HepG2 (cell line): ENCODE measurements at regions not wholly inside any gene's neighbourhood (a gene's known extent, or its start where the extent isn't known, plus 50 kb on each side); places are given as distances from the start of the nearest gene placed in this dataset.

Experiments
- ATAC-seq: fragments of 200-7000 bp; cut with Tn5 transposase; 3 replicates; pipeline ENCODE4 v1.9.1; 2020; ENCODE audit warnings: mild to moderate bottlenecking, moderate library complexity
- BruUV-seq: library from RNA; stranded (reverse); fragments of 400-500 nt; replicated peaks from 2 replicates; lab custom pipeline; 2021; lab: Mats Ljungman, UMichigan
- CTCF ChIA-PET: fragments of 300-600 bp; formaldehyde crosslinking; extraction: SDS; loops from one replicate; lab custom pipeline; 2021; ENCODE audit warnings: low total read pairs, inconsistent platforms, low intra/inter-chr PET ratio; lab: Yijun Ruan, JAX
- POLR2A ChIA-PET: fragments of 350-600 bp; sonication (Branson Sonifier 250); formaldehyde crosslinking; loops from one replicate; lab custom pipeline; 2020; ENCODE audit warnings: antibody characterized with exemption, inconsistent platforms; lab: Yijun Ruan, JAX
- DNase-seq: peaks from one replicate; pipeline ENCODE4 v3.0.0-alpha.2; 2015; ENCODE audit warnings: low spot score
- FAIRE-seq: peaks from 3 replicates; lab custom pipeline; 2011; peaks lifted over from hg19 to GRCh38; lab: Jason Lieb, UNC
- H2AFZ ChIP-seq: one replicate; pipeline ENCODE4 v1.6.1; 2011; ENCODE audit warnings: low read length, inconsistent platforms
- H3K27ac ChIP-seq: fragments of 300-600 bp; 3 replicates; pipeline ENCODE4 v1.8.0; 2011; ENCODE audit warnings: mixed run types, mild to moderate bottlenecking, mixed read lengths, low read length, inconsistent platforms; ENCODE audit not compliant: insufficient read depth; ENCODE audit errors: extremely low read length
- H3K27me3 ChIP-seq, 2 experiments: fragments of 200-600 bp in 1 of 2; 2 replicates in 1 of 2; 3 replicates in 1 of 2; pipeline versions ENCODE4 v1.6.0 to v1.8.0; 2011; ENCODE audit warnings: low read length in 2 of 2, mild to moderate bottlenecking in 2 of 2, moderate library complexity in 2 of 2, inconsistent platforms in 1 of 2; ENCODE audit not compliant: insufficient read depth in 2 of 2, control insufficient read depth in 1 of 2
- H3K36me3 ChIP-seq, 2 experiments: fragments of 200-600 bp in 1 of 2; replicated peaks in 1 of 2; 2 replicates in 1 of 2; 3 replicates in 1 of 2; pipeline versions ENCODE4 v1.5.1 to v1.8.0; 2011; ENCODE audit warnings: low read length in 2 of 2, inconsistent platforms in 1 of 2; ENCODE audit not compliant: insufficient read depth in 2 of 2, control insufficient read depth in 1 of 2
- H3K4me1 ChIP-seq: 2 replicates; pipeline ENCODE4 v1.5.1; 2012; ENCODE audit warnings: low read length, inconsistent platforms; ENCODE audit not compliant: insufficient read depth
- H3K4me2 ChIP-seq: 2 replicates; pipeline ENCODE4 v1.6.0; 2011; ENCODE audit warnings: low read depth, low read length, inconsistent platforms
- H3K4me3 ChIP-seq, 3 experiments: fragments of 200-600 bp in 1 of 3; sonication (generic), shearing (Covaris generic) in 1 of 3; replicated peaks in 1 of 3; 2 replicates each; pipeline ENCODE4 v1.5.1; 2011 to 2016; ENCODE audit warnings: low read length in 3 of 3, inconsistent platforms in 2 of 3, low read depth in 2 of 3, mild to moderate bottlenecking in 2 of 3, control low read depth in 1 of 3, mixed read lengths in 1 of 3; ENCODE audit not compliant: insufficient read depth in 1 of 3
- H3K79me2 ChIP-seq: one replicate; pipeline ENCODE4 v1.6.1; 2011; ENCODE audit warnings: low read length, inconsistent platforms; ENCODE audit not compliant: insufficient read depth
- H3K9ac ChIP-seq: 2 replicates; pipeline ENCODE4 v1.6.0; 2011; ENCODE audit warnings: mild to moderate bottlenecking, low read depth, low read length, inconsistent platforms; ENCODE audit not compliant: insufficient read depth
- H3K9me3 ChIP-seq: 2 replicates; pipeline ENCODE4 v1.5.1; 2012; ENCODE audit warnings: mild to moderate bottlenecking, low read length
- H4K20me1 ChIP-seq: 2 replicates; pipeline ENCODE4 v1.6.0; 2011; ENCODE audit warnings: inconsistent platforms, mild to moderate bottlenecking, low read length, moderate library complexity; ENCODE audit not compliant: insufficient read depth
- CENPT ChIP-seq: sonication (generic); formaldehyde crosslinking; IDR thresholded peaks from 2 replicates; pipeline ENCODE4 v1.8.0; 2022; ENCODE audit warnings: low read depth, mild to moderate bottlenecking, moderate library complexity, missing genetic modification reagents
- FIP1L1 ChIP-seq: fragments of 200-400 bp; formaldehyde crosslinking; IDR thresholded peaks from 2 replicates; pipeline ENCODE4 v1.6.1; 2018; ENCODE audit warnings: low read depth, mild to moderate bottlenecking, low read length, moderate library complexity, borderline replicate concordance; ENCODE audit not compliant: insufficient read depth
- MAFG ChIP-seq: sonication (generic); formaldehyde crosslinking; IDR thresholded peaks from 2 replicates; pipeline ENCODE4 v1.5.1; 2020; ENCODE audit warnings: mild to moderate bottlenecking, missing genetic modification reagents
- MTA3 ChIP-seq: sonication (generic); formaldehyde crosslinking; IDR thresholded peaks from 2 replicates; pipeline ENCODE4 v1.4.0; 2020; ENCODE audit warnings: missing genetic modification reagents
- MTF1 ChIP-seq: sonication (generic); formaldehyde crosslinking; IDR thresholded peaks from 2 replicates; pipeline ENCODE4 v1.5.0; 2020; ENCODE audit warnings: missing genetic modification reagents
- PAWR ChIP-seq: sonication (generic); formaldehyde crosslinking; IDR thresholded peaks from 2 replicates; pipeline ENCODE4 v1.4.0; 2020; ENCODE audit warnings: missing genetic modification reagents, mild to moderate bottlenecking, borderline replicate concordance
- PHB2 ChIP-seq: fragments of 450-650 bp; IDR thresholded peaks from 2 replicates; pipeline ENCODE4 v1.6.1; 2018; ENCODE audit not compliant: partially characterized antibody
- PHF5A ChIP-seq: IDR thresholded peaks from one replicate; pipeline ENCODE4 v1.6.1; 2018; ENCODE audit warnings: low read depth, missing genetic modification reagents; ENCODE audit not compliant: unreplicated experiment
- RXRA ChIP-seq: sonication (generic); formaldehyde crosslinking; IDR thresholded peaks from 2 replicates; pipeline ENCODE4 v1.5.1; 2020; ENCODE audit warnings: missing genetic modification reagents
- SALL2 ChIP-seq: sonication (generic); formaldehyde crosslinking; IDR thresholded peaks from 2 replicates; pipeline ENCODE4 v1.8.1; 2023; ENCODE audit warnings: mild to moderate bottlenecking, missing genetic modification reagents, inconsistent platforms
- SETDB1 ChIP-seq: sonication (generic); formaldehyde crosslinking; IDR thresholded peaks from 2 replicates; pipeline ENCODE4 v1.5.1; 2020; ENCODE audit warnings: missing genetic modification reagents, mild to moderate bottlenecking, borderline replicate concordance
- THAP11 ChIP-seq: IDR thresholded peaks from 2 replicates; pipeline ENCODE4 v1.6.1; 2016; ENCODE audit warnings: missing biosample characterization, missing genetic modification reagents
- WGBS: methylation state at CpG from one replicate; pipeline ENCODE4 v1.1.6; 2017; ENCODE audit warnings: low lambda C conversion rate; 5-methylcytosine and 5-hydroxymethylcytosine counted together
- in situ Hi-C: cut with HindIII; loops from 2 replicates; pipeline ENCODE4 v1.10.0; 2017; ENCODE audit warnings: low pct_unique_long_range_greater_than_20kb; ENCODE audit not compliant: extremely low pct_ligation_motif_present
- intact Hi-C: fragments of 100-400 bp; cut with micrococcal nuclease; formaldehyde crosslinking; loops from one replicate; pipeline ENCODE4 v1.10.0; 2022; ENCODE audit not compliant: unreplicated experiment
- TF ChIP-seq, protein P1 (sequence below), 2 experiments: sonication (generic) in 1 of 2; formaldehyde crosslinking in 1 of 2; IDR thresholded peaks; 2 replicates each; pipeline versions ENCODE4 v1.5.1 to v1.6.1; 2011 to 2020; ENCODE audit warnings: borderline replicate concordance in 1 of 2, low read depth in 1 of 2, low read length in 1 of 2, mild to moderate bottlenecking in 1 of 2, missing genetic modification reagents in 1 of 2, moderate library complexity in 1 of 2
- TF ChIP-seq, protein P2 (sequence below): sonication (generic); formaldehyde crosslinking; IDR thresholded peaks from 2 replicates; pipeline ENCODE4 v1.5.0; 2020; ENCODE audit warnings: missing genetic modification reagents
- TF ChIP-seq, protein P3 (sequence below): sonication (generic); formaldehyde crosslinking; IDR thresholded peaks from 2 replicates; pipeline ENCODE4 v1.5.0; 2020; ENCODE audit warnings: missing genetic modification reagents, mild to moderate bottlenecking, borderline replicate concordance

DNA sequence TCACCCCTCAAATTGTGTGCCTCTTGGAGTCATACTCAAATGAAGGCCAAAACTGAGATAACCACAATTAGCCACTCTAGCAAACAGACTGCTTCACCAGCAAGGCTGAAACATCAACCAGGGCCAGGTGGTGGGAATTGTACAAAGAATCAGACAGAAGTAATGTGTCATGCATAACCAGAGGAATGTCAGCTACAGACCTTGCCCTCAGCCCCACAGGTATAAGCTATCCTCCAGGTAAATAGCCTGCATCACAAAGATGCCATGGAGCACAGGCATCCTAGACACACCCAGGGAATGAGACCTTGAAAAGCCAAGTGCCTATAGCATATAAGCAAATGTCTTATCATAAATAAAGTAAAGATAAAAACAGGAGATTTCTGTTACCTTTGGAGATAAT is 242.7 kb downstream of the CETN3 start:
- FAIRE-seq: no peak
- Histone ChIP-seq H3K79me2 (no peaks in the 10 kb centered on the region), H3K27ac (no peak overlapping the region), H3K9ac (no peak overlapping the region), H3K9me3 (no peaks in the 10 kb centered on the region), H4K20me1 (no peaks in the 10 kb centered on the region), H3K36me3 (no peaks in the 10 kb centered on the region), H2AFZ (no peak overlapping the region), H3K4me3 (no peak overlapping the region), H3K27me3 (no peaks in the 10 kb centered on the region), H3K4me2 (no peak overlapping the region), H3K4me1 (no peaks in the 10 kb centered on the region; the same call in 1 of the 2 replicates)
- ChIA-PET POLR2A (no interaction called here), CTCF (no interaction called here)
- DNase-seq: no peak
- BruUV-seq: no TSS peak
- no peak for ATAC-seq
- intact Hi-C loops (no loop called here), in situ Hi-C loops (no loop called here)
- TF ChIP-seq PHB2 (no peak), PHF5A (CRISPR knock-in tag) (no peak), SALL2 (CRISPR knock-in tag) (no peak), MTA3 (CRISPR knock-in tag) (no peak)
- TF ChIP-seq, protein P1, sequence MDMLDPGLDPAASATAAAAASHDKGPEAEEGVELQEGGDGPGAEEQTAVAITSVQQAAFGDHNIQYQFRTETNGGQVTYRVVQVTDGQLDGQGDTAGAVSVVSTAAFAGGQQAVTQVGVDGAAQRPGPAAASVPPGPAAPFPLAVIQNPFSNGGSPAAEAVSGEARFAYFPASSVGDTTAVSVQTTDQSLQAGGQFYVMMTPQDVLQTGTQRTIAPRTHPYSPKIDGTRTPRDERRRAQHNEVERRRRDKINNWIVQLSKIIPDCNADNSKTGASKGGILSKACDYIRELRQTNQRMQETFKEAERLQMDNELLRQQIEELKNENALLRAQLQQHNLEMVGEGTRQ (IDR thresholded peaks at IDR 0.05; ENCODE audit: low read depth, low read length): no peak
- TF ChIP-seq, protein P1 (CRISPR knock-in tag; IDR thresholded peaks at IDR 0.05; ENCODE audit: borderline replicate concordance): no peak
- TF ChIP-seq, all 625 proteins: peak for 0

DNA sequence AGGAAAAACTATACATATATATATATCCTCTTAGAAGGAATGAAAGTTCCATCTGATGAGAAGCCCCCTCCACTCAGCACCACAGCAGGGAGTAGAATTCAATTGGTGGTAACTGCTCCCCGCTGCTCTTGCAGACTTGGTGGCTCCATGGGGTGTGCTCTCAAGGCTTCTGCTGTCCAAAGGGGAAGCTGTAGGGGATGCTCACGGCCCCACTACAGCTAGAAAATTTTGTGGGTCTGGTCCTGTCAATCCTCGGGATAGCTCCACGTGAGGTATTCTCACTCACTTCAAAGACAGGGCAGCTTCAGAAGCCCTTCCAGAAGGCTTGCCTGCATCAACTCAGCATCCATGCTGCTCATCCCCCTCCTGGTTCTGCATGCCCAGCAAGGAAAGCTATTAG is 247.2 kb downstream of the CETN3 start:
- Histone ChIP-seq H3K36me3 (no peaks in the 10 kb centered on the region), H3K9me3 (no peaks in the 10 kb centered on the region), H3K27me3 (no peaks in the 10 kb centered on the region), H3K4me2 (no peak overlapping the region), H2AFZ (no peak overlapping the region), H3K4me1 (no peaks in the 10 kb centered on the region), H3K9ac (no peak overlapping the region), H3K27ac (no peak overlapping the region), H3K79me2 (no peaks in the 10 kb centered on the region), H4K20me1 (no peaks in the 10 kb centered on the region), H3K4me3 (no peak overlapping the region)
- ChIA-PET POLR2A (no interaction called here), CTCF (no interaction called here)
- FAIRE-seq (no peak), DNase-seq (no peak), ATAC-seq (no peak)
- BruUV-seq: no TSS peak
- TF ChIP-seq PAWR: no peak
- TF ChIP-seq FIP1L1: no peak
- TF ChIP-seq MTF1 (CRISPR knock-in tag): no peak
- TF ChIP-seq THAP11 (CRISPR knock-in tag): no peak
- TF ChIP-seq RXRA (CRISPR knock-in tag): no peak
- TF ChIP-seq, protein P2, sequence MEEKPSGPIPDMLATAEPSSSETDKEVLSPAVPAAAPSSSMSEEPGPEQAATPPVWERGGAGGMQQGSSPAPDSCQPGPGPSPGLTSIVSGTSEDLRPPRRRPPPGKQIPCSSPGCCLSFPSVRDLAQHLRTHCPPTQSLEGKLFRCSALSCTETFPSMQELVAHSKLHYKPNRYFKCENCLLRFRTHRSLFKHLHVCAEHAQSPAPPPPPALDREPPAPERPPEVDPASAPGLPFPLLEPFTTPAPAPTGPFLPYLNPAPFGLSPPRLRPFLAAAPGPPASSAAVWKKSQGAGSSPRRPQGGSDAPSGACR (CRISPR knock-in tag): no peak
- no peak for TF ChIP-seq CENPT (CRISPR knock-in tag)
- TF ChIP-seq, protein P3, sequence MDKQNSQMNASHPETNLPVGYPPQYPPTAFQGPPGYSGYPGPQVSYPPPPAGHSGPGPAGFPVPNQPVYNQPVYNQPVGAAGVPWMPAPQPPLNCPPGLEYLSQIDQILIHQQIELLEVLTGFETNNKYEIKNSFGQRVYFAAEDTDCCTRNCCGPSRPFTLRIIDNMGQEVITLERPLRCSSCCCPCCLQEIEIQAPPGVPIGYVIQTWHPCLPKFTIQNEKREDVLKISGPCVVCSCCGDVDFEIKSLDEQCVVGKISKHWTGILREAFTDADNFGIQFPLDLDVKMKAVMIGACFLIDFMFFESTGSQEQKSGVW (CRISPR knock-in tag): no peak
- TF ChIP-seq MAFG (CRISPR knock-in tag): no peak
- TF ChIP-seq SETDB1 (CRISPR knock-in tag): no peak
- WGBS: 0% methylated on average over 1 of the region's 4 CpGs
- in situ Hi-C loops: no loop called here
- intact Hi-C loops: no loop called here
